ENCODE measurements at regions not wholly inside any gene's neighbourhood (a gene's known extent, or its start where the extent isn't known, plus 50 kb on each side); places are given as distances from the start of the nearest gene placed in this dataset.

DNA sequence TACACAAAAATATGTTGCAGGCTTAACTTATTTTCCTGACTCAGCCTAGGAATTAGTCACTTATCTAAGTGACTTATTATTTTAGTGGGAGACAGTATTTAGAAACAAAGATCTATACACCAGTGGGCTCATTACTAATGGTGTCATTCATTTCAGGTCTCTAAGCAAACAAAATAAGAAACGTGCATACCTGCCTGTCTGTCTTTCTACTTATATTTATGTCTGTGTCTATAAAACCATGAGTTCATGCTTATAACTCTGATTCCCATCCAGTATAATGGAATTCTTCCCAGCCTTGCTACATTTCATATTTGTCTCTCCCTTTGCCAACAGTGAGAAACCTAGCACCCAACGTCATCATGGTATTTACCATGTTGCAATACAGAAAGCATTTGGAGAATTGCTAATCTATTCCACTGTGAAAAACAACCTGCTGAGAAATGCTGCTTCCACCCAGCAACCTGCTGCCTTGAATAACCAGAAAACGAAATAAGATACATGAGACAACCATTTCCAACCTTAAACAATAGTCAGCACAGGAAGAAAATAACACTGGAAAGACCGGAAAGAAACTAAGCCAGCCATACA lies 501.0 kb downstream of the GLRX3 start:
- TF ChIP-seq, protein P1, sequence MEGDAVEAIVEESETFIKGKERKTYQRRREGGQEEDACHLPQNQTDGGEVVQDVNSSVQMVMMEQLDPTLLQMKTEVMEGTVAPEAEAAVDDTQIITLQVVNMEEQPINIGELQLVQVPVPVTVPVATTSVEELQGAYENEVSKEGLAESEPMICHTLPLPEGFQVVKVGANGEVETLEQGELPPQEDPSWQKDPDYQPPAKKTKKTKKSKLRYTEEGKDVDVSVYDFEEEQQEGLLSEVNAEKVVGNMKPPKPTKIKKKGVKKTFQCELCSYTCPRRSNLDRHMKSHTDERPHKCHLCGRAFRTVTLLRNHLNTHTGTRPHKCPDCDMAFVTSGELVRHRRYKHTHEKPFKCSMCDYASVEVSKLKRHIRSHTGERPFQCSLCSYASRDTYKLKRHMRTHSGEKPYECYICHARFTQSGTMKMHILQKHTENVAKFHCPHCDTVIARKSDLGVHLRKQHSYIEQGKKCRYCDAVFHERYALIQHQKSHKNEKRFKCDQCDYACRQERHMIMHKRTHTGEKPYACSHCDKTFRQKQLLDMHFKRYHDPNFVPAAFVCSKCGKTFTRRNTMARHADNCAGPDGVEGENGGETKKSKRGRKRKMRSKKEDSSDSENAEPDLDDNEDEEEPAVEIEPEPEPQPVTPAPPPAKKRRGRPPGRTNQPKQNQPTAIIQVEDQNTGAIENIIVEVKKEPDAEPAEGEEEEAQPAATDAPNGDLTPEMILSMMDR (optimal IDR thresholded peaks at IDR 0.05 in 1 of 3, IDR thresholded peaks at IDR 0.05 in 1 of 3, conservative IDR thresholded peaks at IDR 0.05 in 1 of 3; ENCODE audit: extremely low read depth in 1 of 3, insufficient read depth in 2 of 3, low read length in 3 of 3), result no peak
- no peak for TF ChIP-seq EZH2 (IDR thresholded peaks at IDR 0.05; ENCODE audit: low read length)
- Histone ChIP-seq H4K20me1 (ENCODE audit: control insufficient read depth, extremely low read depth, insufficient read depth, low read length) (no peaks in the 10 kb centered on the region), H3K9me1 (ENCODE audit: control insufficient read depth, extremely low read depth, insufficient read depth, low read length) (no peaks in the 10 kb centered on the region)

DNA sequence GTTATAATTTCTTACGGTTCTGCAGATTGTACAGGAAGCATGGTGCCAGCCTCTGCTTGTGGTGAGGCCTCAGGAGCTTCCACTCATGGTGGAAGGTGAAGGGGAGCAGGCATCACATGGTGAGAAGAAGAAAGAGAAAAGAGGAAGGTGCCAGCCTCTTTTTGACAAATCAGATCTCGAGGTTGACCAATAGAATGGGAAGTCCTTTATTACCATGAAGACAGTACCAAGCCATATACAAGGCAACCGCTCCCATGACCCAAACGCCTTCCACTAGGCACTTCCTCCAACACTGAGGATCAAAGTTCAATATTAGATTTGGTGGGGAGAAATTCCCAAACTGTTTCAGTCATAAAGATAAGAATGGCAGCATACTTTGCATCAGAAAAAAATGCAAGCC lies 502.8 kb downstream of the GLRX3 start:
- Histone ChIP-seq H2AFZ (ENCODE audit: control insufficient read depth, low read length) (no peak overlapping the region), H3K27me3 (ENCODE audit: control insufficient read depth, extremely low read depth, insufficient read depth, low read length) (no peaks in the 10 kb centered on the region), H3K4me1 (ENCODE audit: control insufficient read depth, extremely low read depth, insufficient read depth, low read length) (no peaks in the 10 kb centered on the region), H3K36me3 (ENCODE audit: control insufficient read depth in 2 of 2, extremely low read depth in 1 of 2, insufficient read depth in 2 of 2, low read length in 2 of 2) (no peaks in the 10 kb centered on the region), H4K20me1 (ENCODE audit: control insufficient read depth, extremely low read depth, insufficient read depth, low read length) (no peaks in the 10 kb centered on the region), H3K79me2 (ENCODE audit: control insufficient read depth, insufficient read depth, low read length) (no peaks in the 10 kb centered on the region), H3K4me2 (ENCODE audit: control insufficient read depth, extremely low read depth, insufficient read depth, low read depth, low read length) (no peak overlapping the region), H3K9ac (ENCODE audit: control insufficient read depth, extremely low read depth, insufficient read depth, low read length) (no peak overlapping the region), H3K27ac (ENCODE audit: control insufficient read depth, insufficient read depth, low read length) (no peak overlapping the region), H3K9me1 (ENCODE audit: control insufficient read depth, extremely low read depth, insufficient read depth, low read length) (no peaks in the 10 kb centered on the region), H3K9me3 (ENCODE audit: control insufficient read depth, low read depth, low read length) (no peaks in the 10 kb centered on the region), H3K4me3 (ENCODE audit: control insufficient read depth in 2 of 3, extremely low read depth in 1 of 3, insufficient read depth in 2 of 3, low read depth in 1 of 3, low read length in 3 of 3) (no peak overlapping the region)
- no peak for DNase-seq (ENCODE audit: low read depth, low spot score)
- TF ChIP-seq, protein P1 (optimal IDR thresholded peaks at IDR 0.05 in 1 of 3, IDR thresholded peaks at IDR 0.05 in 1 of 3, conservative IDR thresholded peaks at IDR 0.05 in 1 of 3; ENCODE audit: extremely low read depth in 1 of 3, insufficient read depth in 2 of 3, low read length in 3 of 3), result no peak
- no peak for TF ChIP-seq EZH2 (IDR thresholded peaks at IDR 0.05; ENCODE audit: low read length)
- dilution Hi-C loops (cut with MboI; ENCODE audit: extremely low pct_ligation_motif_present, low sequenced_read_pairs), result no loop called here
- no peak for FAIRE-seq

More for the DNA sequence above, 501.0 kb downstream of the GLRX3 start:
- peaks cover 4% of the 10 kb centered on the region for H3K9me3 ChIP-seq (ENCODE audit: control insufficient read depth, low read depth, low read length)
- H3K79me2 ChIP-seq (ENCODE audit: control insufficient read depth, insufficient read depth, low read length), result no peaks in the 10 kb centered on the region
- no peaks in the 10 kb centered on the region for H3K4me1 ChIP-seq (ENCODE audit: control insufficient read depth, extremely low read depth, insufficient read depth, low read length)
- no peak overlapping the region for H3K27ac ChIP-seq (ENCODE audit: control insufficient read depth, insufficient read depth, low read length)
- no peak for DNase-seq (ENCODE audit: low read depth, low spot score)
- no peaks in the 10 kb centered on the region for H3K36me3 ChIP-seq (ENCODE audit: control insufficient read depth in 2 of 2, extremely low read depth in 1 of 2, insufficient read depth in 2 of 2, low read length in 2 of 2)
- no peak overlapping the region for H3K4me2 ChIP-seq (ENCODE audit: control insufficient read depth, extremely low read depth, insufficient read depth, low read depth, low read length)
- no peak overlapping the region for H2AFZ ChIP-seq (ENCODE audit: control insufficient read depth, low read length)
- no peak overlapping the region for H3K9ac ChIP-seq (ENCODE audit: control insufficient read depth, extremely low read depth, insufficient read depth, low read length)
- no peaks in the 10 kb centered on the region for H3K27me3 ChIP-seq (ENCODE audit: control insufficient read depth, extremely low read depth, insufficient read depth, low read length)
- no peak for FAIRE-seq
- no peak overlapping the region for H3K4me3 ChIP-seq (ENCODE audit: control insufficient read depth in 2 of 3, extremely low read depth in 1 of 3, insufficient read depth in 2 of 3, low read depth in 1 of 3, low read length in 3 of 3)
- dilution Hi-C loops (cut with MboI; ENCODE audit: extremely low pct_ligation_motif_present, low sequenced_read_pairs), result no loop called here
